WI38 (cell line): ENCODE measurements at regions not wholly inside any gene's neighbourhood (a gene's known extent, or its start where the extent isn't known, plus 50 kb on each side); places are given as distances from the start of the nearest gene placed in this dataset.

Experiments used
- H3K4me3 ChIP-seq: 2 replicates; pipeline ENCODE4 v1.5.1; 2011; ENCODE audit warnings: low read depth, mild to moderate bottlenecking, control low read depth, low read length
- TF ChIP-seq, protein P1 (sequence below): IDR thresholded peaks from 2 replicates; pipeline ENCODE4 v1.5.1; 2012; ENCODE audit warnings: low read depth, mild to moderate bottlenecking, control low read depth, low read length

- TF ChIP-seq, protein P1, sequence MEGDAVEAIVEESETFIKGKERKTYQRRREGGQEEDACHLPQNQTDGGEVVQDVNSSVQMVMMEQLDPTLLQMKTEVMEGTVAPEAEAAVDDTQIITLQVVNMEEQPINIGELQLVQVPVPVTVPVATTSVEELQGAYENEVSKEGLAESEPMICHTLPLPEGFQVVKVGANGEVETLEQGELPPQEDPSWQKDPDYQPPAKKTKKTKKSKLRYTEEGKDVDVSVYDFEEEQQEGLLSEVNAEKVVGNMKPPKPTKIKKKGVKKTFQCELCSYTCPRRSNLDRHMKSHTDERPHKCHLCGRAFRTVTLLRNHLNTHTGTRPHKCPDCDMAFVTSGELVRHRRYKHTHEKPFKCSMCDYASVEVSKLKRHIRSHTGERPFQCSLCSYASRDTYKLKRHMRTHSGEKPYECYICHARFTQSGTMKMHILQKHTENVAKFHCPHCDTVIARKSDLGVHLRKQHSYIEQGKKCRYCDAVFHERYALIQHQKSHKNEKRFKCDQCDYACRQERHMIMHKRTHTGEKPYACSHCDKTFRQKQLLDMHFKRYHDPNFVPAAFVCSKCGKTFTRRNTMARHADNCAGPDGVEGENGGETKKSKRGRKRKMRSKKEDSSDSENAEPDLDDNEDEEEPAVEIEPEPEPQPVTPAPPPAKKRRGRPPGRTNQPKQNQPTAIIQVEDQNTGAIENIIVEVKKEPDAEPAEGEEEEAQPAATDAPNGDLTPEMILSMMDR: no peak
- H3K4me3 ChIP-seq: no peak overlapping the region
Measured at GRCh38 chr11:16615480-16615879, 123.0 kb upstream of the C11orf58 start.

DNA sequence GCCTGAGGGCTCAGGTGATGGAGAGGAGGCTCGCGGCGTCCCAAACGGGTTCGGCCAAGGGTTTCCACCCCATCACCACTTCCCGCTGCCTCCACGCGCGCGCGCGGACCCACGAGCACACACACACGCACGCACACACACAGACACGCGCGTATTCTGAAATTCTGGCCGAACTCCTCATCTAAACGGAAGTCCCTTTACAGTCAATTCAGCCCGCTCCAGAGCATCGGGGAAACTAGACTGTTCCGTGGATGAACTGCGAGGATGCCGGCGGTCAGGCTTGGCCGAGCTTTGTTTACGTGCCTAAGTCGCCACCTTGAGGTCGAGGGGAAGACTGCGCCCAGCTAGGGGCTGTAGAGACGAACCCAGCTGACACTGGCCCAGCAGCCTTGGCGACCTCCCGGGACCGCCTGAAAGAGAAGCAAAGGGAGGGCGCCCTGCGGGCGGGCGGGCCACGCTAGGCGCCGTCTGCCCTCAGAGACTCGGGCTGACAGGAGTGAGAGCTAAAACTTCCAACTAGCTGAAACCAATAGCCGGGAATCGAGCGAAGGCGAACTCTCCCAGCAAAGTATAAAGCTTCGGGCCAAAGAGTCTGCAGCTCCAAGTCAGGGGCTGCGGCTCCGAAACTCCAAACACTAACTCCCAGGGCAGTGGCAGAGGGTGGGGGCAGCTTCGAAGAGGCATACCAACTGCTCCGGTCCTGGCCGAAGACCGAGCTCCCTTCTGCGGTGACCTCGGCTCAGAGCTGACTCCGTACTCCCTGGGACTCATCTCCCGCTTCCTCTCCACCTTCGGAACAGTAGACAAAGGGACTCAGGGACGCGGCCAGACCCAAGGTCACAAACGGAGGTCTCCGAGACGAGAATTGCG is 124.7 kb upstream of the C11orf58 start:
- H3K4me3 ChIP-seq: peak overlapping the region; percentile 62
- TF ChIP-seq, protein P1: peak; percentile 87

DNA sequence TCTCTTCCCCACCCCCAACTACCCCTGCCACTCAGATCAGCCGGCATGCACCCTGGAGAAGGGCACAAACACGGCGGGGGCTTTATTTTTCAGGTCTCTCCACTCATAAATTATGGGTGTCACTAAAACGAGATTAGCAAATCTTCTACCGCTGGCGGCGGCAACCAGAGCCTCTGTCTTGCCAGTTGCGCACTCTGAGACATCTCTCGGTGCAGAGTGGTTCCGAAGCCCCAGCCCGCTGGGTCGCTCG is 125.3 kb upstream of the C11orf58 start:
- TF ChIP-seq, protein P1: no peak
- peak overlapping the region; percentile 62 for H3K4me3 ChIP-seq

GRCh38 chr11:16612566-16613261 is 125.7 kb upstream of the C11orf58 start:
- peak overlapping the region; percentile 62 for H3K4me3 ChIP-seq
- TF ChIP-seq, protein P1: no peak

DNA sequence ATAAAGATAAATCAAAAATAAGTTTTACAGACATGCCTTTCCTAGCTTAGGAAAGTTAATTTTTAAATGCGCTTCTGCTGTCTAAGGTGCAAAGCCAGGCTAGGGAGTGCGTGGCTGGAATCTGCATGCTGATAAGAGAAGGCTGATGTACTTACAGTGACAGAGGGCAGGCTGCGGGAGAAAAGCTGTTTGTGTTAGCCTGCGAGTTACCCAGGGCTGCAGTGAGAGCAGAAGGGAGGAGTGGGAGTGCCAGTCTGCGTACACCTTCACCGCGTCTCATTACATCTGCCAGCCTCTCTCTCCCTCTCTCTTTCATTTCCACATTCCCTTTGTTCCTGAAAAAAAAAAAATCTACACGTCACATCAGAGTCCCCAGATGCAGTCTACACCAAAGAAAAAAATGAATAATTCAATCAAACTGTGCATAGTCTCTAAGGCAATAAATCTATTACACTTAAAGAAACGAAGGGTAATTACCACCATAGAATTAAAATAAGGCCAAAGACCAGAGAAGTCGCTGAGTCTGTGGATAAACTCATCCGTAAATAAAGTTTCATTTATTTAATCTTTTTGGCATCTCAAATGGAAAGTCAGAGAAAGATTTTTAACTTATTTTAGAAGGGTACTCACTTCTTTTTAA is 126.4 kb upstream of the C11orf58 start:
- TF ChIP-seq, protein P1: no peak
- no peak overlapping the region for H3K4me3 ChIP-seq

GRCh38 chr11:16611401-16611921 is 127.0 kb upstream of the C11orf58 start:
- TF ChIP-seq, protein P1: no peak
- no peak overlapping the region for H3K4me3 ChIP-seq
